ENCODE measurements at regions not wholly inside any gene's neighbourhood (a gene's known extent, or its start where the extent isn't known, plus 50 kb on each side); places are given as distances from the start of the nearest gene placed in this dataset.
"Not testable (repeated sequence)": the region's sequence is repeated elsewhere in the genome, so short reads cannot be mapped to it uniquely, and the experiment has no call there.

DNA sequence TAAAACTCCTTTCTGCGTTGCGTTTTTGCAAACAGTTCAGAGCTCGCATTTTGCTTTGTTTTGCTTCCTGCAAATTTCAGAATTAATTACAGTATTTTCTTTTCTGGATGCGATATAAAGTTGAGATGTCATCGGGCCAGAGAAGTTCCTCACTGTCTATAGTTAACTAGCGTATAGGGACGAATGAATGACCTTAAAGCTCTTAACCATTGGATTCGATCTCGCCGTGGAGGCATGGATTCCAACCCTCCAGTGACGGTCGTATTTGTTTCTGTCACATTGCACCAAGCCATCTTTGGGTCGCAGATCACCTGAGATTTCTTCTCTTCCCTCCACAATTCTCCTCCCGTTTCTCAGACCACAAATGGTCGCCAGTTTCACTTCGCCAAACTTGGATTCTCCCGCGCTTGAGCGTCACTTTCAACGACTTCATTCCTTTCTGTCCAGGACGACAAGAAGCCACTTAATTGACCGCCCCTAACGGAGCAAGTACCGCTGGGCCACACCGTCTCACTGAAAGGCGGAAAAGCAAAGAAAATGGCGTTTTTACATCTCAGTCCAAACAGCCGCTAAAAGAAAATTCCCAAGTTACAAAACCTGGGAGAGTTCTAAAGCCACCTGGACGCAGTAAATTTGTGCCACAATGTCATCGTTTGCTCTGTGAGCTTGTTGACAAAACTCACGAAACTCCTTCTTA, 85.3 kb upstream of the ZNF184 start:
- ChIA-PET POLR2A (no interaction called here), CTCF (no interaction called here)
- H3K36me3 ChIP-seq (ENCODE audit: control insufficient read depth in 4 of 4, insufficient read depth in 4 of 4, low read length in 3 of 4) = no peaks in the 10 kb centered on the region
- no peak for DNase-seq
- peaks cover 0 to 12% (median 4%) of the 10 kb centered on the region in 5 experiments for H3K9me3 ChIP-seq (ENCODE audit: control extremely low read depth in 1 of 5, control insufficient read depth in 4 of 5, insufficient read depth in 2 of 5, low read depth in 1 of 5, low read length in 4 of 5)
- no peak overlapping the region for H3K27ac ChIP-seq (ENCODE audit: insufficient read depth in 1 of 2, low read depth in 1 of 2, low read length in 2 of 2, poor library complexity in 1 of 2, severe bottlenecking in 2 of 2)
- WGBS (ENCODE audit: insufficient coverage) = 13% methylated on average over 23 of the region's 31 CpGs
- H3K4me3 ChIP-seq (ENCODE audit: control insufficient read depth in 1 of 7, extremely low read depth in 1 of 7, insufficient read depth in 4 of 7, low read depth in 2 of 7, low read length in 6 of 7) = peak overlapping the region in 3 of 7 experiments; percentile 13 to 19 (median 14)
- peaks cover 27 to 100% (median 76%) of the 10 kb centered on the region in 5 experiments for H3K27me3 ChIP-seq (replicated peaks in 2 of 5; ENCODE audit: control insufficient read depth in 4 of 5, insufficient read depth in 5 of 5, low read length in 4 of 5)
- H3K4me1 ChIP-seq (ENCODE audit: control extremely low read depth in 1 of 4, control insufficient read depth in 4 of 4, insufficient read depth in 4 of 4, low read length in 3 of 4) = peaks cover 0 to 4% (median 0%) of the 10 kb centered on the region in 4 experiments

DNA sequence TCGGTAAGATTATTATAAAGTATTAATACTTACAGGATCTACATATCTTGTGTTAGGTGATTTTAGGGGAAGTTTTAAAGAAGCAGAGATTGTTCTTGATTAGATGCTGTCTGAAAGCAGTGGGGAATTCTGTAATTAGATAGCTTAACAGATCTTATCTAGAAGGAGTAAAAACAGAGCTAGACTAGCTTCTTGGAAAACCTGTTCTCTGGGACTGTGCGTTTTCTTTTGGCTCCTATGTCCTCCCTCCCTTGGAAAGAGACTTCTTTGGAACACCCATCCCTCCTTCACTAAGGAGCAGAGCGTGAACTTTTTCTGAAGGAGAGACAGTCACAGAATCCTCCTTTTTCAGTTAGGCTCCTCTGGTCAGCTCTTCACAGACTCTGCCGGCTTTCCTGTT, 83.5 kb upstream of the ZNF184 start:
- Histone ChIP-seq H3K9me3 (ENCODE audit: control extremely low read depth in 1 of 5, control insufficient read depth in 4 of 5, insufficient read depth in 2 of 5, low read depth in 1 of 5, low read length in 4 of 5) (peaks cover 0 to 15% (median 7%) of the 10 kb centered on the region in 5 experiments), H3K27me3 (replicated peaks in 2 of 5; ENCODE audit: control insufficient read depth in 4 of 5, insufficient read depth in 5 of 5, low read length in 4 of 5) (peaks cover 26 to 100% (median 68%) of the 10 kb centered on the region in 5 experiments), H3K4me3 (ENCODE audit: control insufficient read depth in 1 of 7, extremely low read depth in 1 of 7, insufficient read depth in 4 of 7, low read depth in 2 of 7, low read length in 6 of 7) (no peak overlapping the region), H3K36me3 (ENCODE audit: control insufficient read depth in 4 of 4, insufficient read depth in 4 of 4, low read length in 3 of 4) (no peaks in the 10 kb centered on the region), H3K4me1 (ENCODE audit: control extremely low read depth in 1 of 4, control insufficient read depth in 4 of 4, insufficient read depth in 4 of 4, low read length in 3 of 4) (peaks cover 0 to 4% (median 0%) of the 10 kb centered on the region in 4 experiments), H3K27ac (ENCODE audit: insufficient read depth in 1 of 2, low read depth in 1 of 2, low read length in 2 of 2, poor library complexity in 1 of 2, severe bottlenecking in 2 of 2) (no peak overlapping the region)
- ChIA-PET CTCF (interaction anchor here (0.8 to 1.3 kb wide), 2 partner anchors 11 to 52 kb away, joined by 3 read pairs; no protein-coding TSS in a partner anchor), POLR2A (interaction anchor here (0.6 kb wide), 1 partner anchor 1427 kb away, joined by 5 read pairs; no protein-coding TSS in a partner anchor)
- no peak for DNase-seq
- WGBS (ENCODE audit: insufficient coverage) = 29% methylated on average over 2 of the region's 4 CpGs

DNA sequence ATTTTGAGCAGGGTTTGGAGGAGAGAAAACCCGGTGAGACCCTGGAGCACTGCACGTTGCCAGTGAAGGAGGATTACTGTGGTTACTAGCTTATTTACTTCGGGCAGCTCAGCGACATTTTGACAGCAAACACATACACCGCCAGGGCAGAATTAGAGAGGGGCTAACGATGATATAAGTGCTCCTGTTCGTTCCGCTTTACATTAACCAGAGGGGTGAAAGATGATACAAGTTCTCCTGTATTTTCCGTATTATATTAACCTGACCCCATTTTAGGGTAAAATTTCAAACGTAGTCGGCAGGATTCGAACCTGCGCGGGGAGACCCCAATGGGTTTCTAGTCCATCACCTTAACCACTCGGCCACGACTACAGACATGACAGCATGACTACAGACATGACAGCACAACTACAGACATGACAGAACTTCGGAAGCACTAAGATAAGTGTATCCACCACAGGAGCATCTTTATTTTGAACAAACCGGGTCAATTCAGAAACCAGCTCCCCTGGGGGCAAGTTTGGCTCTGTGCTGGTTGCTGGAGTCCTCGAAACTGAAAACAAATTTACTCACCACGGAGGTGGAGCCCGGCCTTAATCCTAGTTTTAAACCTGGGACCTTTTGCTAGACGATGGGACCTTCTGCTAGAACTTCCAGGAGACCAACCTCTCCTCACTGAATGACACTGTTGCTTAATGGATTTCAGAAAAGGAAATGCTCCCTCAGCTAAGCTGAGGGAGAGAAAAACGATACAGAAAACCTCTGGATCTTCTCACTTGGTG, 80.4 kb upstream of the ZNF184 start:
- WGBS (ENCODE audit: insufficient coverage) = 13% methylated on average over 17 of the region's 23 CpGs
- Histone ChIP-seq H3K4me3 (ENCODE audit: control insufficient read depth in 1 of 7, extremely low read depth in 1 of 7, insufficient read depth in 4 of 7, low read depth in 2 of 7, low read length in 6 of 7) (no peak overlapping the region), H3K27ac (ENCODE audit: insufficient read depth in 1 of 2, low read depth in 1 of 2, low read length in 2 of 2, poor library complexity in 1 of 2, severe bottlenecking in 2 of 2) (peak overlapping the region in 1 of 2 experiments; percentile 59), H3K9me3 (ENCODE audit: control extremely low read depth in 1 of 5, control insufficient read depth in 4 of 5, insufficient read depth in 2 of 5, low read depth in 1 of 5, low read length in 4 of 5) (peaks cover 0 to 15% (median 3%) of the 10 kb centered on the region in 5 experiments), H3K36me3 (ENCODE audit: control insufficient read depth in 4 of 4, insufficient read depth in 4 of 4, low read length in 3 of 4) (no peaks in the 10 kb centered on the region), H3K27me3 (replicated peaks in 2 of 5; ENCODE audit: control insufficient read depth in 4 of 5, insufficient read depth in 5 of 5, low read length in 4 of 5) (peaks cover 20 to 99% (median 58%) of the 10 kb centered on the region in 5 experiments), H3K4me1 (ENCODE audit: control extremely low read depth in 1 of 4, control insufficient read depth in 4 of 4, insufficient read depth in 4 of 4, low read length in 3 of 4) (peaks cover 0 to 4% (median 0%) of the 10 kb centered on the region in 4 experiments)
- DNase-seq = no peak
- ChIA-PET POLR2A (no interaction called here), CTCF (interaction anchor here (0.9 to 1.4 kb wide), 2 partner anchors 31 to 268 kb away, joined by 3 read pairs; no protein-coding TSS in a partner anchor)

DNA sequence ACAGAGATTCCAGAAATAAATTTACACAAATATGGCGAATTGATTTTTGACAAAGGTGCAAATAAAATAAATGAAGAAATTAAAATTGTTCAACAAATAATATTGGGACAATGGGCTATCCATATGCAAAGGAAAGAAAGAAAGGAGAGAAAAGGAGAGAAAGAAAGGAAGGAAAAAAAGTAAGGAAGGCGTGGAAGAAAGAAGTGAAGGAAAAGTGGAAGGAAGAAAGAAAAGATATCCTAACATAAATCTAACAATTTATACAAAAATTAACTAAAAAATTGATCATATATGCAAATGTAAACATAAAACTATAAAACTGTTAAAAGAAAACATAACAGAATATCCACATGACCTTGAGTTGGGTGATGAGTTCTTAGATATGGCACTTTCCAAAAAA, 78.7 kb upstream of the ZNF184 start:
- H3K27ac ChIP-seq (ENCODE audit: insufficient read depth in 1 of 2, low read depth in 1 of 2, low read length in 2 of 2, poor library complexity in 1 of 2, severe bottlenecking in 2 of 2) = peak overlapping the region in 1 of 2 experiments; percentile 59
- CTCF ChIA-PET = no interaction called here
- H3K4me1 ChIP-seq (ENCODE audit: control extremely low read depth in 1 of 4, control insufficient read depth in 4 of 4, insufficient read depth in 4 of 4, low read length in 3 of 4) = peaks cover 0 to 5% (median 0%) of the 10 kb centered on the region in 4 experiments
- POLR2A ChIA-PET = no interaction called here
- peaks cover 5 to 18% (median 8%) of the 10 kb centered on the region in 5 experiments for H3K9me3 ChIP-seq (ENCODE audit: control extremely low read depth in 1 of 5, control insufficient read depth in 4 of 5, insufficient read depth in 2 of 5, low read depth in 1 of 5, low read length in 4 of 5)
- peaks cover 22 to 99% (median 59%) of the 10 kb centered on the region in 5 experiments for H3K27me3 ChIP-seq (replicated peaks in 2 of 5; ENCODE audit: control insufficient read depth in 4 of 5, insufficient read depth in 5 of 5, low read length in 4 of 5)
- no CpG with 5 or more reads among the region's 2 CpGs for WGBS (ENCODE audit: insufficient coverage)
- H3K36me3 ChIP-seq (ENCODE audit: control insufficient read depth in 4 of 4, insufficient read depth in 4 of 4, low read length in 3 of 4) = no peaks in the 10 kb centered on the region
- no peak for DNase-seq
- H3K4me3 ChIP-seq (ENCODE audit: control insufficient read depth in 1 of 7, extremely low read depth in 1 of 7, insufficient read depth in 4 of 7, low read depth in 2 of 7, low read length in 6 of 7) = no peak overlapping the region

DNA sequence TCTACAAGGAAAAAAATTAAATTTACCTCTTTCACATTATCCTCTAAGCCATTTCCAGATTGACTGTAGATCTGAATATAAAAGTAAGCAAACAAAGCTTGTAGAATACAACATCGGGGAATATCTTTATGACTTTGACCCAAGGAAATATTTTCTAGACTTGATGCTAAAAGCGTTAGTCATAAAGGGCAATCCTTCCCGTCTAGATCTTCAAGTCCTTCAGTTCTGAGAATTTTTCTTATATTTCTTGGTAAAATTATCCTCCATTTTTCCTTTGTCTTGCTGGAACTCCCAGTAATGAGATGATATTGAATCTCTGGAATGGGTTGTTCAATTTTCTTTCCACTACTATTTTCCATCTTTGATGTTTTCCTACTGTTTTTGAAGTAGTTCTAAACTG, 77.8 kb upstream of the ZNF184 start:
- H3K4me1 ChIP-seq (ENCODE audit: control extremely low read depth in 1 of 4, control insufficient read depth in 4 of 4, insufficient read depth in 4 of 4, low read length in 3 of 4) = peaks cover 0 to 5% (median 0%) of the 10 kb centered on the region in 4 experiments
- CTCF ChIA-PET = no interaction called here
- H3K27ac ChIP-seq (ENCODE audit: insufficient read depth in 1 of 2, low read depth in 1 of 2, low read length in 2 of 2, poor library complexity in 1 of 2, severe bottlenecking in 2 of 2) = no peak overlapping the region
- H3K4me3 ChIP-seq (ENCODE audit: control insufficient read depth in 1 of 7, extremely low read depth in 1 of 7, insufficient read depth in 4 of 7, low read depth in 2 of 7, low read length in 6 of 7) = no peak overlapping the region
- H3K9me3 ChIP-seq (ENCODE audit: control extremely low read depth in 1 of 5, control insufficient read depth in 4 of 5, insufficient read depth in 2 of 5, low read depth in 1 of 5, low read length in 4 of 5) = peaks cover 9 to 23% (median 14%) of the 10 kb centered on the region in 5 experiments
- H3K27me3 ChIP-seq (replicated peaks in 2 of 5; ENCODE audit: control insufficient read depth in 4 of 5, insufficient read depth in 5 of 5, low read length in 4 of 5) = peaks cover 21 to 99% (median 58%) of the 10 kb centered on the region in 5 experiments
- no peak for DNase-seq
- POLR2A ChIA-PET = no interaction called here
- H3K36me3 ChIP-seq (ENCODE audit: control insufficient read depth in 4 of 4, insufficient read depth in 4 of 4, low read length in 3 of 4) = no peaks in the 10 kb centered on the region
- 100% methylated on average over 1 of the region's 3 CpGs for WGBS (ENCODE audit: insufficient coverage)

DNA sequence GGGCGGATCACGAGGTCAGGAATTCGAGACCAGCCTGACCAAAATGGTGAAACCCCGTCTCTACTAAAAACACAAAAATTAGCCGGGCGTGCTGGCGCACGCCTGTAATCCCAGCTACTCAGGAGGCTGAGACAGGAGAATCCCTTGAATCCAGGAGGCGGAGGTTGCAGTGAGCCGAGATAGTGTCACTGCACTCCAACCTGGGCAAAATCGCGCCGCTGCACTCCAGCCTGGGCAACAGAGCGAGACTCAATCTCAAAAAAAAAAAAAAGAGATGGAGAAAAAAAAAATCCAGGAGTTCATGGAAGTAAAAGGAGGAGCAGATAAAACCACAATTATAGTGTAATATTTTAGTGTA, 76.3 kb upstream of the ZNF184 start:
- H3K36me3 ChIP-seq (ENCODE audit: control insufficient read depth in 4 of 4, insufficient read depth in 4 of 4, low read length in 3 of 4); CTCF ChIA-PET; H3K27ac ChIP-seq (ENCODE audit: insufficient read depth in 1 of 2, low read depth in 1 of 2, low read length in 2 of 2, poor library complexity in 1 of 2, severe bottlenecking in 2 of 2); H3K4me3 ChIP-seq (ENCODE audit: control insufficient read depth in 1 of 7, extremely low read depth in 1 of 7, insufficient read depth in 4 of 7, low read depth in 2 of 7, low read length in 6 of 7); DNase-seq; POLR2A ChIA-PET; H3K4me1 ChIP-seq (ENCODE audit: control extremely low read depth in 1 of 4, control insufficient read depth in 4 of 4, insufficient read depth in 4 of 4, low read length in 3 of 4): not testable (repeated sequence)
- WGBS (ENCODE audit: insufficient coverage) = 96% methylated on average over 6 of the region's 14 CpGs
- Histone ChIP-seq H3K9me3 (ENCODE audit: control extremely low read depth in 1 of 5, control insufficient read depth in 4 of 5, insufficient read depth in 2 of 5, low read depth in 1 of 5, low read length in 4 of 5) (peaks cover 9 to 24% (median 20%) of the 10 kb centered on the region in 5 experiments), H3K27me3 (replicated peaks in 2 of 5; ENCODE audit: control insufficient read depth in 4 of 5, insufficient read depth in 5 of 5, low read length in 4 of 5) (peaks cover 29 to 99% (median 62%) of the 10 kb centered on the region in 5 experiments)

All from common myeloid progenitor, CD34-positive (primary cell).